ENCODE measurements at regions not wholly inside any gene's neighbourhood (a gene's known extent, or its start where the extent isn't known, plus 50 kb on each side); places are given as distances from the start of the nearest gene placed in this dataset.

GRCh38 chr6:14709900-14710299, 536.0 kb upstream of the JARID2 start:
- DNase-seq = no peak

- no peak for DNase-seq
These were observed 535.4 kb upstream of the JARID2 start for GRCh38 chr6:14710421-14710820.

- peak; percentile 76 for DNase-seq
These were observed 534.7 kb upstream of the JARID2 start for GRCh38 chr6:14711056-14711703.

DNA sequence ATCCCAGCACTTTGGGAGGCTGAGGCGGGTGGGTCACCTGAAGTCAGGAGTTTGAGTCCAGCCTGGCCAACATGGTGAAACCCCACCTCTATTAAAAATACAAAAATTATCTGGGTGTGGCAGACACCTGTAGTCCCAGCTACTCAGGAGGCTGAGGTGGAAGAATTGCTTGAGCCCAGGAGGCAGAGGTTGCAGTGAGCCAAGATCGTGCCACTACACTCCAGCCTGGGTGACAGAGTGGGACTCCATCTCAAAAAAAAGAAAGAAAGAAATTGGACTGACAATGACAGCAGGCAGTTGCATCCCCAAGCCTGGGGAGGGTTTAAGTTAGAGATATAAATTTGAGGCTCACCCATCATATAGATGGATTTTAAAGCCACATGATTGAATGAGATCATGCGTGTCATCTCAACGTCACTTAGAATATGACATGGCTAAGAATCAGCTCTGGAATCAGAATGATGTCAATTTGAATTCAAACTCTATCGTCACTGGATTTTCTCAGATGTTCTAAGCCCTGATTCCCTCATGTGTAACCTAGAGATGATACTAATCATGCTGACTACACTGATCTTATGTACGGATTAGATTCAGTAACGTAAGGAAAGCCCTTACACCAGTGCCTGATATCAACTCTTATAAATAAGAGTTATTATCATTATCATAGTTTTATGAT, 534.0 kb upstream of the JARID2 start:
- DNase-seq = no peak

- peak; percentile 50 for DNase-seq
These were observed 532.6 kb upstream of the JARID2 start for GRCh38 chr6:14713008-14713960.

- DNase-seq = no peak
These were observed 531.8 kb upstream of the JARID2 start for GRCh38 chr6:14713966-14714631.

- DNase-seq = no peak
These were observed 530.8 kb upstream of the JARID2 start for GRCh38 chr6:14715076-14715475.

DNA sequence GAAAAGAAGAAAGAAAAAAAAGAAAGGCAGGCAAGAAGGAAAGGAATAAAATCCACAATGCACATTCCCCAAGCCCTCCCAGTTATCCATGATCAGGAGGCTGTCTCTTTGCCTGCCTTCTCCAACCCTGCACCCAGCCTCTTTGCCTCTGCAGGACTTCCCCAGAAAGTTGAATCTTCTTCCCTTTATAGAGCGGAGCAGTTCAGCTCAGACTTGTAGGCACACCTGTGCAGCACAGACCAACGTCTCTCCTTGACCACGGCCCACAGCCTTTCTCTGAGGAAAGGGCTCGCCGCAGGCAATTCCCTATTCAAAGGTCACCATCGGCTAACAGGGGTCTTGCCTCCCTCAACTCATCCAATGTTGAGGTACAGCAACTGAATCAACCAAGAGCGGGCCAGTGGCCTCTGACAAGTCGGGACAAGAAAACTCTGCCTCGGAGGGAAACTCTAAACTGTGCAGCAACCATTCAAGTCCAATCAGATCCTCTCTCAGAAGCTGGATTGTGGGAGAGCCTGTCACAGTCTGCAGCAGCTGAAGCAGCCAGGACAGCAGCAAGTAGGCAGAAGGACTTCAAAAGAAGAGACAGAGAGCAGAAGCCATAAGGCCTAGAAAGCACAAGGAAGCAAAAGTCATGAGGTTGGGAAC, 529.2 kb upstream of the JARID2 start:
- DNase-seq = no peak

DNA sequence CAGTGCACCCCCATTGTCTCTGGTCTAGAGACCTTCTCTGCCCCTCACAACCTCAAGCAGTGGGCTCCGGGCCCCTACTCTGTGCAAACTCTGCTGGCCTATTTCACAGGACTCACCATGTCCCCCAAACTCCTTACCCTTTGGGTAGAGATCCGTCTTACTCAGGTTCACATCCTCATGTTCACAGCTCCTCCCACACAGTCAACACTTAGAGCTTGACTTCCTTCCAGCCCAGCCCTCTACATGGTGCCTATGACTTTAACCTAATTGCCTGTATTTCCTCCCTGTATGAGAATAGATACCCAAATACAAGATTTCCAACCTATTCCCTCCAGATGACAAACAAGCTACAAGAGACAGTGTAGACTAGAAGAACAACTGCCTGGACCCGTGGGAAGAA, 528.6 kb upstream of the JARID2 start:
- no peak for DNase-seq

GRCh38 chr6:14718861-14719260, 527.0 kb upstream of the JARID2 start:
- DNase-seq = no peak

GRCh38 chr6:14719270-14719669, 526.6 kb upstream of the JARID2 start:
- no peak for DNase-seq

DNA sequence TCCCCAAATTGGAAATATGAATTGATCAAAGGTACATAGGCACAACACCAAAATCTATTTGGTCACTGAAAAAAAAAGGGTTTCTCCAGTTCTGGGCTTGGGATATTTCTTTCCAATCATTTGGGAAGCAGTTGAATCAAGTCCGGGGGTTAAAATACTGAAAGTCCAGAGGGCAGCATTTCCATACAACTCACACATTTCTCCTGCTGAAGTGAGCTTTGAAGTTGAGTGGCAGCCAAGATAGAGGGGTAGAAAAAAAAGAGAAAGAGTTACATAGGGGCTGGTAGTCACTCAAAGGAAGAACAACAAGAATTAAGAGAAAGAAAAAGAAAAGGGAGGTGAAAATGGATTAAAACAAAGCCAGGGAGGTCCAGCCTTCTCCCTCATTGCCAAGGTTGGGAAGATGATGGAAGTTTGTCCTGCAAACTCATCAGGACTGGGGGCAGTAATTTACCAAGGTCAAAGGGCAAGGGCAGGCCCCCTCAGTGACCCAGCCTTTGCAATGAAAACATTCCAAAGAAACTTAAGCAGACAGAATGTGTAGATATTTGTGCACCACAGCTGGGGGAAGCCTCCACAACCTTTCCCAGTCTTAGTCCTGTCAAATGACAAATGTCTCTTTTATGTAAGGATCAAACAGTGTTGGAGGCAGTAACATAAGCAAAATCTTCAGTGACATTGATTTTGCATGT, 525.3 kb upstream of the JARID2 start:
- no peak for DNase-seq

DNA sequence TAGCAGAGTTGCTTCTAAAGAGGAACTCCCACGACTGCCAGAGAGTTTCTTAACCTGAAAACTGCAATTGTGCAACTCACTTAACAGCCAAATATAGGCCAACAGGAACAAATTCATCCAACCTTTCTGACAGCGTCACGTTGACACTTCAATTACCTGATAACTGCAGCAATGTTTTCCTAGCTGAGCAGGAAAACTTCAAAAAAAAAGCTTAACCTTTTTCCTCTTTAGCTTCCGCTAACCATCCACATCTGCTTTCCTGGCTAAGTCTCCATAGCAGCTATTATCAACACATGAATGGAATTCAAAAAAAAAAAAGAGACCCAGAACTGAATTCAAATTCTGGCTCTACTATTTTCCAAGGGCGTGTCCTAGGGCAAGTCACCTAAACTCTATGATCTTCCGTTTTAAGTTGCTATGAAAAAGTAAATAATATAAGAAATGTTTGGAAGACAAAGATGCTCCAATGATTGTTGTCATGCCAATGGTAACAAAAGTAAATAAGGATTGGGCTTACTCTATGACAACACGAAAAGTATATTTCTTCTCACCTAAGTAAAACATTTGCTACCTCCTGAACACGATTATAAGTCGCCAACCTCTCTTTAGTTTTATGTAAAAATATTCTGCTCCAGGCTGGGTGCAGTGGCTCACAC, 524.6 kb upstream of the JARID2 start:
- DNase-seq = peak; percentile 37

GRCh38 chr6:14722001-14722562, 523.8 kb upstream of the JARID2 start:
- DNase-seq = no peak

GRCh38 chr6:14722704-14723103, 523.2 kb upstream of the JARID2 start:
- DNase-seq = peak; percentile 40

DNA sequence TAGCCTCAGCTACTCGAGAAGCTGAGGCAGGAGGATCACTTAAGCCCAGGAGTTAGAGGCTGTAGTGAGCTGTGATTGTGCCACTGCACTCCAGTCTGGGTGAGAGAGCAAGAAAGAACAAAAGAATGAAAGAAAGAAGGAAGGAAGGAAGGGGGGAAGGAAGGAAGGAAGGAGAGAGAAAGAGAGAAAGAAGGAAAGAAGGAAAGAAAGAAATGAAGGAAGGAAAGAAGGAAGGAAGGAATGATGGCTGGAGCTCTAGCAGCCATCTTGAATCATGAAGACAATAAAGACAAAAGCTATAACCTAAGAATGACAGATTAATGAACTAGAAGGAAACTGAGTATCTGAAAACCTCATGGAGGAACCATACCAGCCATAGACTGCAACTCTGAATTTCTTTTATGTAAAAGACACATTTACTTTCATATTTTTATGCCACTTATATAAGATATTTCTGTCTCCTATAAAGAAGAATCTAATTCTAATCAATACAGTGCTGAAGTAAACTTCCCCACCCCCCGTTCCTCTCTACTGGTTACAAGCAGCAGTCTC, 522.3 kb upstream of the JARID2 start:
- DNase-seq = no peak

GRCh38 chr6:14724549-14724948, 521.3 kb upstream of the JARID2 start:
- no peak for DNase-seq

DNA sequence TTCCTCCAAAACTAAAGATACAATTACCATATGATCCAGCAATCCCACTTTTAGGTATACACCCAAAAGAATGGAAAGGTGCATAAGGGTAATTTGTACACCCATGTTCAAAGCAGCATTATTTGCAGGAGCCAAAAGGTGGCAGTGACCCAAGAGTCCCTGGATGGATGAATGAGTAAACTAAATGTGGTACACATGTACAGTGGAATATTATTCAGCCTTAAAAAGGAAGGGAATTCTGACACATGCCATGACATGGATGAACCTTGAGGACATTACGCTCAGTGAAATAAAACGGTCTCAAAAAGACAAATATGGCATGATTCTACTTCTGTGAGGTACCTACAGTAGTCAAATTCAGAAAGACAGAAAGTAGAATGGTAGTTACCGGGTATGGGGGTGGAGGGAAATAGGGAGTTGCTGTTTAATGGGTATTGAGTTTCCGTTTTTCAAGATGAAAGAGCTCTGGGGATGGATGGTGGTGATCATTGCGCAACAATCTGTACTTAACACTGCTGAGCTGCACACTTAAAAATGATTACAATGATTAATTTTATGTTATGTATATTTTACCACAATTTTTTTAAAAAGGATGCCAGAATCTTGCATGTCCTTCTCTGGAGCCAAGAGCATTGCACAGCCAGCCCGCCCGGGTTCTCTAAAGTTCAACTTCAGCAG, 518.9 kb upstream of the JARID2 start:
- no peak for DNase-seq

- DNase-seq = peak; percentile 55
These were observed 518.1 kb upstream of the JARID2 start for GRCh38 chr6:14727494-14728395.

Measured in CD4-positive, alpha-beta T cell treated with Interleukin-15 for 1 hour (primary cell).